ENCODE measurements at regions not wholly inside any gene's neighbourhood (a gene's known extent, or its start where the extent isn't known, plus 50 kb on each side); places are given as distances from the start of the nearest gene placed in this dataset.

DNA sequence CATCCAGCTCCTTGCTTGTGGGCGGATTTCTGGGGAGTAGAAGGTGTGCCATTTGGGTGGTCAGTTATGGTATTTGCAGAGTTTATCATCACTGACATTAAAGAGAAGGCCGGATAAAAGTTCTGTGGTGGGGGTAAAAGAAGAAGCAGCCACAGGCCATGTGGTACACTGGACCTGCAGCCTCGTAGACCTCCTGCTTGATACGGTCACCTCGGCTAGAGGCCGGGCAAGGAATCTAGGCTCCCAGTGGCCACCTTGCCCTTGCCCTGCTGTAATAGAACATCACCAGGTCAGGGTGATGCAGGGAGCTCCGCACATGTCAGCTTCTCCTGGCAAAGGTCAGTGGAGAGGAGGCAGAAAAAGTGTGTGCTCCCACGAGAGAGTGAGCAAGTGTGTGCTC, 376.1 kb upstream of the IRX4 start:
- no peaks in the 10 kb centered on the region for H3K36me3 ChIP-seq (ENCODE audit: control insufficient read depth, insufficient read depth, low read length)
- DNase-seq (ENCODE audit: low read depth): no peak
- H3K27me3 ChIP-seq (ENCODE audit: control insufficient read depth, insufficient read depth, low read length): no peaks in the 10 kb centered on the region
- TF ChIP-seq, protein P1, sequence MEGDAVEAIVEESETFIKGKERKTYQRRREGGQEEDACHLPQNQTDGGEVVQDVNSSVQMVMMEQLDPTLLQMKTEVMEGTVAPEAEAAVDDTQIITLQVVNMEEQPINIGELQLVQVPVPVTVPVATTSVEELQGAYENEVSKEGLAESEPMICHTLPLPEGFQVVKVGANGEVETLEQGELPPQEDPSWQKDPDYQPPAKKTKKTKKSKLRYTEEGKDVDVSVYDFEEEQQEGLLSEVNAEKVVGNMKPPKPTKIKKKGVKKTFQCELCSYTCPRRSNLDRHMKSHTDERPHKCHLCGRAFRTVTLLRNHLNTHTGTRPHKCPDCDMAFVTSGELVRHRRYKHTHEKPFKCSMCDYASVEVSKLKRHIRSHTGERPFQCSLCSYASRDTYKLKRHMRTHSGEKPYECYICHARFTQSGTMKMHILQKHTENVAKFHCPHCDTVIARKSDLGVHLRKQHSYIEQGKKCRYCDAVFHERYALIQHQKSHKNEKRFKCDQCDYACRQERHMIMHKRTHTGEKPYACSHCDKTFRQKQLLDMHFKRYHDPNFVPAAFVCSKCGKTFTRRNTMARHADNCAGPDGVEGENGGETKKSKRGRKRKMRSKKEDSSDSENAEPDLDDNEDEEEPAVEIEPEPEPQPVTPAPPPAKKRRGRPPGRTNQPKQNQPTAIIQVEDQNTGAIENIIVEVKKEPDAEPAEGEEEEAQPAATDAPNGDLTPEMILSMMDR (IDR thresholded peaks at IDR 0.05; ENCODE audit: insufficient read depth, low read length, severe bottlenecking): no peak
- no peak for FAIRE-seq
- no peak overlapping the region for H3K4me3 ChIP-seq (ENCODE audit: low read depth, low read length)

DNA sequence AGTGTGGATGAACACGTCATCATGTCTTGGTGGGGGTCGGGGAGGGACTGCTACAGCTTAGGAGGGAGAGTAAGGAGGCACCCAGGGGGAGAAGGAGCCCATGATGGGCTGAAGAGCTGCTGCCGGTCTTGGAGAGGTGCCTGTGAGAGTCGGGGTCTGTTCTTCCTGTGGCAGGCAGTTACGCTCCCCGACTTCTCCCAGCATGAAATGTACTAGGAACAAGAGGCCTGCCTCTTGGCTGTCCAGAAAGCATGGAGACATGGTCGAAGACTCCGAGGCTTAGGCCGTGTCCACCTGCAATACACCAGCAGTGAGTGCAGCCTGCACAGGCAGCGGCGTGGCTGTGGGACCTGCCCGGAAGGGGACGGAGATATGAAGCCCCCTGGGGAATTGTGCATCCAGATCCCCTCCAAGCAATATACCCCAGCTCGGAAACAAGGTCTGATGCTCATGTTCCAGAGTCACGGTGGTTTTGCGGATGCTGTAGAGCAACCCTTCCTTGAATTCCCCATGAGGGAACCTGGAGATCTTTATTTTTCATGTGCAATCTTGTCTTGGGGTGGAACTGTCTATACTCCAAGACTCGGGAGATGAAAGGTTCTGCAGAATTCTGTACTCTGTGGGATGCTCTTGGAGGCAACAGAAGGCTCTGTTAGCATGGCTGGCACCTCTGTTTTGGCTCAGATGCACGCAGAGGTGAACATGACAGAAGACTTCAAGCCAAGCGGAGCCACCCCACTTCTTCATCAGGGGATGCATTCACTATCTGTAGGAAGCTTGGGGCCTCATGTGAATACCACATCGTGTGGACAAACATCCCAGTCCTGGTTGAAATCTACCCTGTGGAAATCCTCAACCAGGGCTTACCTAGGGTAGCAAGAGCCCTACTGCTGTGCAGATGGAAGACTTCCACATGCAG, 374.9 kb upstream of the IRX4 start:
- FAIRE-seq (no peak), DNase-seq (ENCODE audit: low read depth) (no peak)
- Histone ChIP-seq H3K4me3 (ENCODE audit: low read depth, low read length) (no peak overlapping the region), H3K36me3 (ENCODE audit: control insufficient read depth, insufficient read depth, low read length) (no peaks in the 10 kb centered on the region), H3K27me3 (ENCODE audit: control insufficient read depth, insufficient read depth, low read length) (no peaks in the 10 kb centered on the region)
- TF ChIP-seq, protein P1 (IDR thresholded peaks at IDR 0.05; ENCODE audit: insufficient read depth, low read length, severe bottlenecking): no peak

DNA sequence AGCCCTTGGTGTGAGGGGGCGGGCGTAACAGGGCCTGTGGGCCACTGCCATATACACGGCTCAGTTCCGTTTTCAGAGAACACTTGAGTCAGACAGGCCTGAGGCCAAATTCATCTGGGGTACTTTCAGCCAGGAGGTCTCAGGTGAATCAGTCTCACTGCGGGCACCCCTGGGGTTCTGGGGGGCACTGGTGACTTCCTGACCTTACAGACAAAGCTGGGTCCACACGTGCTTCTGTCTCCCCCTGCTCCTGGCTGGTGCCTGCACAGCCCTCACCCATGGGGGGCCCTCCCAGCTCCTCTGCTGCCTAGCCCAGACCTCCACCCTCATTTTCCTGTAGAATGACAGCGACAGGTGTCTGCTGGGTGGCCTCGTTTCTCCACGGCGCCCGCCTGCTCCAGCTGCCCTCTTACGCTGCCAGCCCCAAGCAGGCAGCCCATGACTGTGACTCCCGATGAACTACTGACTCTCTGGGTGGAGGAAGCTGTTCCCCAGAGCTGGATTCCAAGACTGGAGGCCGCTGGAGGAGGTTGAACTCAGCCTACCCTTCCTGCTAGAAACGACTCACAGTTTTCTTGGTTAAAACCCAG, 374.1 kb upstream of the IRX4 start:
- TF ChIP-seq, protein P1 (IDR thresholded peaks at IDR 0.05; ENCODE audit: insufficient read depth, low read length, severe bottlenecking): no peak
- FAIRE-seq: no peak
- no peak for DNase-seq (ENCODE audit: low read depth)
- Histone ChIP-seq H3K27me3 (ENCODE audit: control insufficient read depth, insufficient read depth, low read length) (no peaks in the 10 kb centered on the region), H3K36me3 (ENCODE audit: control insufficient read depth, insufficient read depth, low read length) (no peaks in the 10 kb centered on the region), H3K4me3 (ENCODE audit: low read depth, low read length) (no peak overlapping the region)

DNA sequence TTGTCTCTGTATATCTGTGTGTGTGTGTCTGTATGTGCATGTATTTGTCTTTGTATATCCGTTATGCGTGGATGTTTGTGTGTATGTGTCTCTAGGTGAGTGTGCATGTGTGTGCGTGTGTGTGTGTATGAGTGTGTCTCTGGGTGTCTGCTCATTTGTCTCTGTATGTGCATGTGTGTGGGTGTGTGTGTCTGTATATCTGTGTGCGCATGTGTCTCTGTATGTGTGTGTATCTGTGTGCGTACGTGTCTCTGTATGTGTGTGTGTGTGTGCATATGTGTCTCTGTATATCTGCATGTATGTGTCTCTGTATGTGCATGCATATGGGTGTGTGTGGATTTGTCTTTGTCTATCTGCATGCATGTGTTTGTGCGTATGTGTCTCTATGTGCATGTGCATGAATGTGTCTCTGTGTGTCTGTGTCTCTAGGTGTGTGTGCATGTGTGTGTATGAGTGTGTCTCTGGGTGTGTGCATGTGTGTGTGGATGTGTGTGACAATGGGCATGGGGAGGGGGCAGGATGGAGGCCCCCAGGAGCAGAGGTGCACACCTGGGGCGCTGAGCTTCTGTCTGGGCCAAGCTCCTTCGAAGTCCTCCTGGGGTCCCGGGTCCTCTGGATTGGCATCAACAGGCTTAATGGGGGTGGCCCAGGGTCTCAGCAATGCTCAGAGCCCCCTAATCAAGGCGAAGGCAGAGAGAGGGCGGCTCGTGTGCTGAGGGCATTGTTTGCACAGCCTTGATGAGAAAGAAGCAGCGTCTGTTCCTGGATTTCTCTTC, 373.4 kb upstream of the IRX4 start:
- TF ChIP-seq, protein P1 (IDR thresholded peaks at IDR 0.05; ENCODE audit: insufficient read depth, low read length, severe bottlenecking): no peak
- no peaks in the 10 kb centered on the region for H3K27me3 ChIP-seq (ENCODE audit: control insufficient read depth, insufficient read depth, low read length)
- no peaks in the 10 kb centered on the region for H3K36me3 ChIP-seq (ENCODE audit: control insufficient read depth, insufficient read depth, low read length)
- FAIRE-seq (peak; percentile 58), DNase-seq (ENCODE audit: low read depth) (no peak)
- no peak overlapping the region for H3K4me3 ChIP-seq (ENCODE audit: low read depth, low read length)

DNA sequence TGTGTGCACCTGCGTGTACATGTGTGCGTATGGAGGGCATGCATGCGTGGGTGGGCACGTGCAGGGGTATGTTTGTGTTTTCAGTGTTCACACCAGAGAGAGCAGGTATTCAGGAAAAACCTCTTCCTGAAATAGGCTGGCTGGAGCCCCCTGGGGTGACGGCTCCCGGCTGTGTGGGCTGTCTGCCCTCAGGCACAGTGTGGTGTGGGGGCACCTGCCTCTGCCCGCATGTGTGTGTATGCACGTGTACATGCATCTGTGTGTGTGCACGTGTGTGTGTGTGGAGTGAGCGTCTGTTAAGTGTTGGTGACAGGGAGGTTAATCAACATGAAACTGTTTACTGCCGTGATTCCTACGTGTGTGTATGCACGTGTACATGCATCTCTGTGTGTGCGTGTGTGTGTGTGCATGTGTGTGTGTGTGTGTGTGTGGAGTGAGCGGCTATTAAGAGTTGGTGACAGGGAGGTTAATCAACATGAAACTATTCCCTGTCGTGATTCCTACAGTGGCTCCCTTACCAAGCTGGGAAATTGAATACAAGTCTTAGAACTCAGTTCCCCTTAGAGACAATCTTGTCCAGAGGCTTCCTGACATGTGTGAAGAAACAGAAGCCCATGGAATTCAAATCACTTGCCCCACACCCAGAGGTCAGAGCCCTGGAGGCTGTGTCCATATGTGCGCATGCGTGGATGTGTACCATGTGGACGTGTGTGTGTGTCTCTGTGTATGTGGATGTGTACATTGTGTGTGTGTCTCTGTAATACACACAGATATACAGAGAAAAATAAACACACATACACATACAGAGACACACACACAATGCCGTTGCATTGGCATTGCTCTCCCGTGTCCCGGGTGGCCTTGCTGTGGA, 372.4 kb upstream of the IRX4 start:
- H3K36me3 ChIP-seq (ENCODE audit: control insufficient read depth, insufficient read depth, low read length): no peaks in the 10 kb centered on the region
- H3K27me3 ChIP-seq (ENCODE audit: control insufficient read depth, insufficient read depth, low read length): no peaks in the 10 kb centered on the region
- TF ChIP-seq, protein P1 (IDR thresholded peaks at IDR 0.05; ENCODE audit: insufficient read depth, low read length, severe bottlenecking): no peak
- peak; percentile 72 for FAIRE-seq
- H3K4me3 ChIP-seq (ENCODE audit: low read depth, low read length): no peak overlapping the region
- DNase-seq (ENCODE audit: low read depth): no peak
